ENCODE measurements at regions not wholly inside any gene's neighbourhood (a gene's known extent, or its start where the extent isn't known, plus 50 kb on each side); places are given as distances from the start of the nearest gene placed in this dataset.

GRCh38 chr13:103961784-103962183 lies 895.6 kb upstream of the SLC10A2 start:
- no peak for DNase-seq (ENCODE audit: low read depth)

GRCh38 chr13:103961129-103961528 lies 894.9 kb upstream of the SLC10A2 start:
- no peak for DNase-seq (ENCODE audit: low read depth)

- no peak for DNase-seq (ENCODE audit: low read depth)
Observed at GRCh38 chr13:103960001-103960400, 893.8 kb upstream of the SLC10A2 start.

GRCh38 chr13:103958691-103959090 lies 892.5 kb upstream of the SLC10A2 start:
- DNase-seq (ENCODE audit: low read depth) = no peak

GRCh38 chr13:103957939-103958338 lies 891.7 kb upstream of the SLC10A2 start:
- DNase-seq (ENCODE audit: low read depth) = no peak

- no peak for DNase-seq (ENCODE audit: low read depth)
Observed at GRCh38 chr13:103953859-103954258, 887.6 kb upstream of the SLC10A2 start.

- DNase-seq (ENCODE audit: low read depth) = no peak
Observed at GRCh38 chr13:103952183-103952582, 886.0 kb upstream of the SLC10A2 start.

- no peak for DNase-seq (ENCODE audit: low read depth)
Observed at GRCh38 chr13:103948426-103948825, 882.2 kb upstream of the SLC10A2 start.

GRCh38 chr13:103945836-103946235 lies 879.6 kb upstream of the SLC10A2 start:
- no peak for DNase-seq (ENCODE audit: low read depth)

GRCh38 chr13:103941506-103942140 lies 875.4 kb upstream of the SLC10A2 start:
- no peak for DNase-seq (ENCODE audit: low read depth)

- no peak for DNase-seq (ENCODE audit: low read depth)
Observed at GRCh38 chr13:103935117-103935516, 868.9 kb upstream of the SLC10A2 start.

GRCh38 chr13:103931885-103932284 lies 865.7 kb upstream of the SLC10A2 start:
- no peak for DNase-seq (ENCODE audit: low read depth)

- no peak for DNase-seq (ENCODE audit: low read depth)
Observed at GRCh38 chr13:103931331-103931845, 865.2 kb upstream of the SLC10A2 start.

- no peak for DNase-seq (ENCODE audit: low read depth)
Observed at GRCh38 chr13:103926118-103926517, 859.9 kb upstream of the SLC10A2 start.

GRCh38 chr13:103908911-103909310 lies 842.7 kb upstream of the SLC10A2 start:
- DNase-seq (ENCODE audit: low read depth) = no peak

- no peak for DNase-seq (ENCODE audit: low read depth)
Observed at GRCh38 chr13:103908274-103908673, 842.1 kb upstream of the SLC10A2 start.

- DNase-seq (ENCODE audit: low read depth) = no peak
Observed at GRCh38 chr13:103903790-103904189, 837.6 kb upstream of the SLC10A2 start.

- no peak for DNase-seq (ENCODE audit: low read depth)
Observed at GRCh38 chr13:103898481-103898880, 832.3 kb upstream of the SLC10A2 start.

GRCh38 chr13:103895835-103896531 lies 829.8 kb upstream of the SLC10A2 start:
- DNase-seq (ENCODE audit: low read depth) = no peak

GRCh38 chr13:103894626-103895025 lies 828.4 kb upstream of the SLC10A2 start:
- no peak for DNase-seq (ENCODE audit: low read depth)

- no peak for DNase-seq (ENCODE audit: low read depth)
Observed at GRCh38 chr13:103884101-103884723, 818.0 kb upstream of the SLC10A2 start.

- no peak for DNase-seq (ENCODE audit: low read depth)
Observed at GRCh38 chr13:103883698-103884097, 817.5 kb upstream of the SLC10A2 start.

- DNase-seq (ENCODE audit: low read depth) = no peak
Observed at GRCh38 chr13:103883164-103883563, 816.9 kb upstream of the SLC10A2 start.

All from activated T-cell treated with anti-CD3 and anti-CD28 coated beads for 1 hour (primary cell).